HepG2 (cell line): ENCODE measurements at regions not wholly inside any gene's neighbourhood (a gene's known extent, or its start where the extent isn't known, plus 50 kb on each side); places are given as distances from the start of the nearest gene placed in this dataset.

ENCODE experiments used
- ATRX ChIP-seq: sonication (generic); formaldehyde crosslinking; IDR thresholded peaks from 2 replicates; pipeline ENCODE4 v1.4.0; 2020; ENCODE audit warnings: missing genetic modification reagents, borderline replicate concordance
- GZF1 ChIP-seq: sonication (generic); formaldehyde crosslinking; IDR thresholded peaks from 2 replicates; pipeline ENCODE4 v1.5.1; 2020; ENCODE audit warnings: mild to moderate bottlenecking, missing genetic modification reagents
- HDAC2 ChIP-seq: sonication (generic); formaldehyde crosslinking; IDR thresholded peaks from 2 replicates; pipeline ENCODE4 v1.4.0; 2020; ENCODE audit warnings: missing genetic modification reagents
- IKZF4 ChIP-seq: sonication (generic); formaldehyde crosslinking; IDR thresholded peaks from 2 replicates; pipeline ENCODE4 v1.5.1; 2020; ENCODE audit warnings: borderline replicate concordance, mild to moderate bottlenecking, low read depth, missing genetic modification reagents; ENCODE audit errors: not compliant biosample characterization
- KDM1A ChIP-seq: IDR thresholded peaks from 2 replicates; pipeline ENCODE4 v1.6.1; 2016; ENCODE audit warnings: missing compliant biosample characterization
- MED13 ChIP-seq: sonication (generic); formaldehyde crosslinking; IDR thresholded peaks from 2 replicates; pipeline ENCODE4 v1.5.0; 2020; ENCODE audit warnings: missing genetic modification reagents
- ZBTB21 ChIP-seq: sonication (generic); formaldehyde crosslinking; IDR thresholded peaks from 2 replicates; pipeline ENCODE4 v1.4.0; 2020; ENCODE audit warnings: missing genetic modification reagents
- ZNF326 ChIP-seq: sonication (generic); formaldehyde crosslinking; IDR thresholded peaks from 2 replicates; pipeline ENCODE4 v1.4.0; 2020; ENCODE audit warnings: missing genetic modification reagents, borderline replicate concordance
- ZNF678 ChIP-seq: sonication (generic); formaldehyde crosslinking; IDR thresholded peaks from 2 replicates; pipeline ENCODE4 v1.4.0; 2020; ENCODE audit warnings: mild to moderate bottlenecking, missing genetic modification reagents
- ZNF883 ChIP-seq: sonication (generic); formaldehyde crosslinking; IDR thresholded peaks from 2 replicates; pipeline ENCODE4 v1.5.1; 2020; ENCODE audit warnings: mild to moderate bottlenecking, missing genetic modification reagents; ENCODE audit errors: not compliant biosample characterization
- TF ChIP-seq, protein P1 (sequence below): sonication (generic); formaldehyde crosslinking; IDR thresholded peaks from 2 replicates; pipeline ENCODE4 v1.5.0; 2020; ENCODE audit warnings: missing genetic modification reagents
- TF ChIP-seq, protein P2 (sequence below): sonication (generic); formaldehyde crosslinking; IDR thresholded peaks from 2 replicates; pipeline ENCODE4 v1.4.0; 2020; ENCODE audit warnings: mild to moderate bottlenecking, low read depth, missing genetic modification reagents

DNA sequence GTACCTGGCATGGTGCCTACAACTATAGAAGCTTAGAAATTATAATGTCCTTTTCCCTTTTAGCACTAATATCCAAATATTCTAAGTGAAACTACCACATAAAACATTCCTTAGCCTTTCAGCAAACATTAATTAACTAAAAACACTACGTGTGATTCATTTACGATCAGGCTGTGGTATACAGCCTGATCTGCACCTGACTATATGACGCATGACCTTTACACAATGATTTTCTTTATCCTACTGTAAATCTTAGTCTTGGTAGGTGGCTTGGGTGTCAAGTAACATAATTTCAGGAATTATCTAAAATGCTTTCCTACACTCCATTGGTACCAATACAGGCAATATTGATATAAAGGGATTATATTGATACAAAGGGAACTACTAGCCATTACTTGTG lies 686.7 kb downstream of the DTWD2 start (continued):
- TF ChIP-seq, protein P1, sequence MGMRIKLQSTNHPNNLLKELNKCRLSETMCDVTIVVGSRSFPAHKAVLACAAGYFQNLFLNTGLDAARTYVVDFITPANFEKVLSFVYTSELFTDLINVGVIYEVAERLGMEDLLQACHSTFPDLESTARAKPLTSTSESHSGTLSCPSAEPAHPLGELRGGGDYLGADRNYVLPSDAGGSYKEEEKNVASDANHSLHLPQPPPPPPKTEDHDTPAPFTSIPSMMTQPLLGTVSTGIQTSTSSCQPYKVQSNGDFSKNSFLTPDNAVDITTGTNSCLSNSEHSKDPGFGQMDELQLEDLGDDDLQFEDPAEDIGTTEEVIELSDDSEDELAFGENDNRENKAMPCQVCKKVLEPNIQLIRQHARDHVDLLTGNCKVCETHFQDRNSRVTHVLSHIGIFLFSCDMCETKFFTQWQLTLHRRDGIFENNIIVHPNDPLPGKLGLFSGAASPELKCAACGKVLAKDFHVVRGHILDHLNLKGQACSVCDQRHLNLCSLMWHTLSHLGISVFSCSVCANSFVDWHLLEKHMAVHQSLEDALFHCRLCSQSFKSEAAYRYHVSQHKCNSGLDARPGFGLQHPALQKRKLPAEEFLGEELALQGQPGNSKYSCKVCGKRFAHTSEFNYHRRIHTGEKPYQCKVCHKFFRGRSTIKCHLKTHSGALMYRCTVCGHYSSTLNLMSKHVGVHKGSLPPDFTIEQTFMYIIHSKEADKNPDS = no peak
- no peak for TF ChIP-seq ZNF883 (CRISPR knock-in tag)
- no peak for TF ChIP-seq ZBTB21 (CRISPR knock-in tag)
- TF ChIP-seq ZNF678 (CRISPR knock-in tag) = no peak
- no peak for TF ChIP-seq IKZF4 (CRISPR knock-in tag)
- no peak for TF ChIP-seq ZNF326 (CRISPR knock-in tag)
- no peak for TF ChIP-seq GZF1
- TF ChIP-seq HDAC2 (CRISPR knock-in tag) = no peak
- no peak for TF ChIP-seq KDM1A (CRISPR knock-in tag)
- TF ChIP-seq, protein P2, sequence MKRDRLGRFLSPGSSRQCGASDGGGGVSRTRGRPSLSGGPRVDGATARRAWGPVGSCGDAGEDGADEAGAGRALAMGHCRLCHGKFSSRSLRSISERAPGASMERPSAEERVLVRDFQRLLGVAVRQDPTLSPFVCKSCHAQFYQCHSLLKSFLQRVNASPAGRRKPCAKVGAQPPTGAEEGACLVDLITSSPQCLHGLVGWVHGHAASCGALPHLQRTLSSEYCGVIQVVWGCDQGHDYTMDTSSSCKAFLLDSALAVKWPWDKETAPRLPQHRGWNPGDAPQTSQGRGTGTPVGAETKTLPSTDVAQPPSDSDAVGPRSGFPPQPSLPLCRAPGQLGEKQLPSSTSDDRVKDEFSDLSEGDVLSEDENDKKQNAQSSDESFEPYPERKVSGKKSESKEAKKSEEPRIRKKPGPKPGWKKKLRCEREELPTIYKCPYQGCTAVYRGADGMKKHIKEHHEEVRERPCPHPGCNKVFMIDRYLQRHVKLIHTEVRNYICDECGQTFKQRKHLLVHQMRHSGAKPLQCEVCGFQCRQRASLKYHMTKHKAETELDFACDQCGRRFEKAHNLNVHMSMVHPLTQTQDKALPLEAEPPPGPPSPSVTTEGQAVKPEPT (CRISPR knock-in tag) = no peak
- no peak for TF ChIP-seq MED13
- TF ChIP-seq ATRX (CRISPR knock-in tag) = no peak
